Heart left ventricle (tissue), 16 donors: ENCODE measurements at regions not wholly inside any gene's neighbourhood (a gene's known extent, or its start where the extent isn't known, plus 50 kb on each side); places are given as distances from the start of the nearest gene placed in this dataset.

Experiments used
- ATAC-seq, 4 donors: fragments of 200-7000 bp; cut with Tn5 transposase; one replicate each; pipeline ENCODE4 v1.9.1; 2020 to 2022; ENCODE audit warnings: moderate library complexity in 4 of 4, mild to moderate bottlenecking in 3 of 4, moderate number of reproducible peaks in 1 of 4
- DNase-seq, 5 donors: peaks; one replicate each; pipeline ENCODE4 v3.0.0-alpha.2; 2020
- H3K27ac ChIP-seq, 12 donors: fragments of 200-600 bp; sonication (generic) in 4 of 12; one replicate each; pipeline versions ENCODE4 v1.5.0 to v1.8.0; 2016 to 2022; ENCODE audit warnings: mild to moderate bottlenecking in 2 of 12
- H3K27me3 ChIP-seq, 9 donors: fragments of 200-600 bp; sonication (generic) in 2 of 9; one replicate each; pipeline versions ENCODE4 v1.5.1 to v1.8.0; 2016 to 2022; ENCODE audit warnings: mild to moderate bottlenecking in 3 of 9
- H3K36me3 ChIP-seq, 9 donors: fragments of 200-600 bp; sonication (generic) in 2 of 9; one replicate each; pipeline versions ENCODE4 v1.5.0 to v1.8.0; 2018 to 2022; ENCODE audit warnings: mild to moderate bottlenecking in 2 of 9
- H3K4me1 ChIP-seq, 12 donors: fragments of 200-600 bp; sonication (generic) in 4 of 12; one replicate each; pipeline versions ENCODE4 v1.5.0 to v1.8.0; 2016 to 2022; ENCODE audit warnings: mild to moderate bottlenecking in 3 of 12
- H3K4me3 ChIP-seq, 12 donors: fragments of 200-600 bp; sonication (generic) in 4 of 12; one replicate each; pipeline versions ENCODE4 v1.5.0 to v1.8.0; 2017 to 2022; ENCODE audit warnings: mild to moderate bottlenecking in 9 of 12, moderate library complexity in 4 of 12
- H3K9me3 ChIP-seq, 12 donors: fragments of 200-600 bp; sonication (generic) in 4 of 12; one replicate each; pipeline versions ENCODE4 v1.5.0 to v1.8.0; 2016 to 2022; ENCODE audit warnings: mild to moderate bottlenecking in 1 of 12
- POLR2A ChIP-seq, 2 donors: fragments of 450-650 bp; IDR thresholded peaks; one replicate each; pipeline ENCODE4 v1.6.1; 2017; ENCODE audit warnings: antibody characterized with exemption in 2 of 2, mild to moderate bottlenecking in 2 of 2, moderate library complexity in 2 of 2
- WGBS, 4 donors: extraction: QIAGEN DNeasy Blood & Tissue Kit in 2 of 4; methylation state at CpG; one replicate each; pipeline versions ENCODE4 v1.1.5 to v1.1.7; 2013 to 2018; 5-methylcytosine and 5-hydroxymethylcytosine counted together
- intact Hi-C, 10 donors: fragments of 100-400 bp; cut with DNase I; formaldehyde crosslinking; loops; one replicate each; pipeline versions ENCODE4 v1.11.1 to v1.14.2; 2022
- TF ChIP-seq, protein P1 (sequence below), 12 donors: fragments of 200-600 bp; sonication (generic) in 4 of 12; IDR thresholded peaks; one replicate each; pipeline versions ENCODE4 v1.5.0 to v1.8.0; 2018 to 2022; ENCODE audit warnings: antibody characterized with exemption in 12 of 12, mild to moderate bottlenecking in 5 of 12
- donor health status: ischemic (EF 13 %, LVEDD 7.1; RV severe dilation, severe dysfunction).
- donor health status: healthy with polysubstance abuse.
- donor health status: DM: no; HTN: yes; CAD: no.
- donor health status: DM: no; HTN: no; CAD: no.
- donor health status: ischemic (EF 25% LVEDD 6.9; RV normal size, moderate dysfunction).
- donor health status: ischemic (EF 25% LVEDD 5.7; RV mildly dilated, moderate dysfunction).
- donor health status: healthy.
- donor health status: DM: yes; HTN: yes; CAD: no.
- donor health status: ischemic (EF 35%, LVEDD 5.7; RV mildly dilated, moderate dysfunction).
- donor health status: nonischemic (EF 11% LVEDD 7.7; RV severe dilation, severe dysfunction).
- donor health status: DM: yes; HTN: yes; CAD: no.
- donor health status: PGD.
- donor health status: ischemic (EF 29% LVEDD 5.4; RV normal size, mild dysfunction).
- donor health status: nonischemic (EF 23%, LVEDD 6.1; RV moderate dilation, normal function).

DNA sequence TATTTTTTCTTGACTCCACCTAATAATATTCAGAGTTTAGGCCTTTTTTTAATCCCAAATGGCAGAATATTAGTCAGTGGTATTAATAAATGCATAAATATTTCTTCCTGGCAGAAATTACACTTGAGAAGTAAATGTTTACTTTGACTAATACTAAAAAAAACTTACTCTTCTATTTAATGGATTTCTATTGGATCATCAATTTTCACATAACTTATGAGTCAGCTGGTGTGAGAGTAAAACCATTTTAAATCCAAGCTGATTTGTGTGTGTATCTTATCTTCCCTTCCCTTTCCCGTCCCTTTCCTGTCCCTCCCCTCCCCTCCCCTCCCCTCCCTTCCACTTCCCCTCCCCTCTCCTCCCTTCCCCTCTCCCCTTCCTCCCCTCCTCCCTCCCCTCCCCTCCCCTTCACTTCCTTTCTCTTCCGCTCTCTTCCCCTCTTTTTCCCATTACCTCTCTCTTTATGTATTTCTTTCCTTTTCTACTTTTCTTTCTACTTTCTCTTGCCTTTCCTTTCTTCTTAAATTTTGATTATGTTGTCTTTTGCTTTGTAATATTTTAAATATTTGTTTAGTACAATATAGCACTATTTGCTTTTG, 630.1 kb upstream of the EPHA5 start:
- intact Hi-C loops = no loop called here
- Histone ChIP-seq H3K36me3 (no peaks in the 10 kb centered on the region), H3K9me3 (peaks cover 0 to 5% (median 0%) of the 10 kb centered on the region in 12 donors), H3K27ac (no peak overlapping the region), H3K4me3 (no peak overlapping the region), H3K4me1 (no peaks in the 10 kb centered on the region), H3K27me3 (no peaks in the 10 kb centered on the region)
- TF ChIP-seq, protein P1, sequence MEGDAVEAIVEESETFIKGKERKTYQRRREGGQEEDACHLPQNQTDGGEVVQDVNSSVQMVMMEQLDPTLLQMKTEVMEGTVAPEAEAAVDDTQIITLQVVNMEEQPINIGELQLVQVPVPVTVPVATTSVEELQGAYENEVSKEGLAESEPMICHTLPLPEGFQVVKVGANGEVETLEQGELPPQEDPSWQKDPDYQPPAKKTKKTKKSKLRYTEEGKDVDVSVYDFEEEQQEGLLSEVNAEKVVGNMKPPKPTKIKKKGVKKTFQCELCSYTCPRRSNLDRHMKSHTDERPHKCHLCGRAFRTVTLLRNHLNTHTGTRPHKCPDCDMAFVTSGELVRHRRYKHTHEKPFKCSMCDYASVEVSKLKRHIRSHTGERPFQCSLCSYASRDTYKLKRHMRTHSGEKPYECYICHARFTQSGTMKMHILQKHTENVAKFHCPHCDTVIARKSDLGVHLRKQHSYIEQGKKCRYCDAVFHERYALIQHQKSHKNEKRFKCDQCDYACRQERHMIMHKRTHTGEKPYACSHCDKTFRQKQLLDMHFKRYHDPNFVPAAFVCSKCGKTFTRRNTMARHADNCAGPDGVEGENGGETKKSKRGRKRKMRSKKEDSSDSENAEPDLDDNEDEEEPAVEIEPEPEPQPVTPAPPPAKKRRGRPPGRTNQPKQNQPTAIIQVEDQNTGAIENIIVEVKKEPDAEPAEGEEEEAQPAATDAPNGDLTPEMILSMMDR (IDR thresholded peaks at IDR 0.05) = no peak
- no peak for TF ChIP-seq POLR2A (IDR thresholded peaks at IDR 0.05)
- ATAC-seq = no peak
- WGBS, 4 donors = 48 to 57% (median 51%) methylated on average over 2 of the region's 2 CpGs
- no peak for DNase-seq

DNA sequence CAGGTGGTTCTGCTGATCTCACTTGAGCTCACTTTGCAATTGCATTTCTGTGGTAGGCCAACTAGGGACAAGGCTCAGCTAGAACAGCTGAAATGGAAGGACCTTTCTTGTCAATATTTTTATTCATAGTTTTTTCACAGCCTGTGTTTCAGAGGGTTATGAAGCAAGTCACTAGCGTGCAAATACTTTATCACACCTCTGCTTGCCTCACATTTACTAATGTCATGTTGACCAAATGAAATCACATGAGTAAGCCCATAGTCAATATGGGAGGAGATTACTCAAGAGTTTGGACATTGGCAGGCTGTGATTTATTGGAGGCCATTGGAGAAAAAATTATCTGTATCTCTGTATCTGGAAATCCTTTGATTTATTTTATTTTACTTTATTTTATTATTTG, 628.3 kb upstream of the EPHA5 start:
- Histone ChIP-seq H3K36me3 (no peaks in the 10 kb centered on the region), H3K4me1 (no peaks in the 10 kb centered on the region), H3K27ac (no peak overlapping the region), H3K27me3 (no peaks in the 10 kb centered on the region), H3K9me3 (peaks cover 0 to 7% (median 0%) of the 10 kb centered on the region in 12 donors), H3K4me3 (no peak overlapping the region)
- ATAC-seq = no peak
- TF ChIP-seq, protein P1 (IDR thresholded peaks at IDR 0.05) = no peak
- no peak for TF ChIP-seq POLR2A (IDR thresholded peaks at IDR 0.05)
- 68 to 75% (median 70%) methylated on average over 1 of the region's 1 CpG for WGBS, 4 donors
- intact Hi-C loops = no loop called here
- DNase-seq = no peak

DNA sequence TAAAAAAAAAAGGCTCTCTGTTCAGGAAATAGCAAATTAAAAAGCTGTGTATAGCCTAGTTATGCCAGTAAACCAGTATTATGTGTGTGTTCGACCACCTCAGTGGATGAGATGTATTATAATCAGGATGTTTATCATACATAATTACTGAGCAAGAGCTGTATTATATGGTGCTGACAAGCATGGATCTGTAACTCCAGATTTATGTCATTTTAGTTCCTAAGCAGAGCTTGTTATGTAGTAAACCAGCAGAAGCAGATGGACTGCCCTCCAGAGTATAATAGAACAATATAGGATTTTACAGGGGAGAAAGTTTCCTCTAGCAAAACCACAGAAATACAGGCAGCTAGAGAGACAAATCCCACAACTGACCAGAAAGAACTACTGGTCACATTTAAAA, 627.4 kb upstream of the EPHA5 start:
- DNase-seq (no peak), ATAC-seq (no peak)
- Histone ChIP-seq H3K36me3 (no peaks in the 10 kb centered on the region), H3K27me3 (no peaks in the 10 kb centered on the region), H3K4me3 (no peak overlapping the region), H3K27ac (no peak overlapping the region), H3K4me1 (no peaks in the 10 kb centered on the region), H3K9me3 (peaks cover 0 to 11% (median 0%) of the 10 kb centered on the region in 12 donors)
- TF ChIP-seq, protein P1 (IDR thresholded peaks at IDR 0.05) = no peak
- no peak for TF ChIP-seq POLR2A (IDR thresholded peaks at IDR 0.05)
- 43 to 74% (median 62%) methylated on average over 1 of the region's 1 CpG for WGBS, 4 donors
- intact Hi-C loops = no loop called here

DNA sequence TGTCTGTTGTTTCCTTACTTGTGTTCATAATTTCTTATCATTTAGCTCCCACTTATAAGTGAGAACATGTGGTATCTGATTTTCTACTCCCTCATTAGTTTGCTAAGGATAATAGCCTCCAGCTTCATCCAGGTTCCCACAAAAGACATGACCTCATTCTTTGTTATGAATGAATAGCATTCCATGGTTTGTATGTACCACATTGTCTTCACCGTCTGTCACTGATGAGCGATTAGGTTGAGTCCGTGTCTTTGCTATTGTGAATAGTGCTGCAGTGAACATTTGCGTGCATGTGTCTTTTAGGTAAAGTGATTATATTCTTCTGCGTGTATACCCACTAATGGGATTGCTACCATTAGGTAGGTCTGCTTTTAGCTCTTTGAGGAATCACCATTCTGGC, 624.3 kb upstream of the EPHA5 start:
- Histone ChIP-seq H3K36me3 (no peaks in the 10 kb centered on the region), H3K4me1 (no peaks in the 10 kb centered on the region), H3K4me3 (no peak overlapping the region), H3K9me3 (peaks cover 0 to 22% (median 3%) of the 10 kb centered on the region in 12 donors), H3K27ac (no peak overlapping the region), H3K27me3 (no peaks in the 10 kb centered on the region)
- DNase-seq = no peak
- TF ChIP-seq POLR2A (IDR thresholded peaks at IDR 0.05) = no peak
- no peak for ATAC-seq
- intact Hi-C loops = no loop called here
- WGBS, 4 donors = 81 to 88% (median 83%) methylated on average over 5 of the region's 5 CpGs

DNA sequence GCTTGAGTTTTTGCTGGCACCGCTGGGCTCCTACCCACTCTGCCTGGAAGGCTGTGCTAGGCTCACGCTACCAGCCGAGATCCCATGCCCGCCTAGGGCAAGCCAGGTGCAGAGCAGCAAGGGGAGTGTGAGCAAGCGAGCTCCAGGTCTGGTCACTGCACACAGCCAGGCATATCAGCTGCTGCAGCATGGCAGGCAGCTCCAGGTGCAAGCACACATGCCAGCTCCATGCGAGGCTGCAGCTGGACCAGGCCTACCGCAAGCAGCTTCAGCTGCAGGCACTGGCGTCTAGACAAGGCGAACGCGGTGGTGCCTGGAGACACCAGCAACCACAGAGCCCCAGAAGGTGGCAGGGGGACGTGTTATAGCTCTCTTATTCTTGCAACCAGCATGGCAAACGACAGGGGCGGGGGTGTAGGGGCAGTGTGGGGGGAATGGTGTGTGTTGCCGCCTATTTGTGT, 614.7 kb upstream of the EPHA5 start:
- ATAC-seq = no peak
- intact Hi-C loops = no loop called here
- TF ChIP-seq POLR2A (IDR thresholded peaks at IDR 0.05) = no peak
- TF ChIP-seq, protein P1 (IDR thresholded peaks at IDR 0.05) = no peak
- 84 to 87% (median 86%) methylated on average over 10 to 15 of the region's 15 CpGs for WGBS, 4 donors
- Histone ChIP-seq H3K9me3 (peaks cover 0 to 7% (median 0%) of the 10 kb centered on the region in 12 donors), H3K4me3 (no peak overlapping the region), H3K36me3 (no peaks in the 10 kb centered on the region), H3K4me1 (no peaks in the 10 kb centered on the region), H3K27me3 (no peaks in the 10 kb centered on the region), H3K27ac (no peak overlapping the region)
- no peak for DNase-seq
